ENCODE measurements at regions not wholly inside any gene's neighbourhood (a gene's known extent, or its start where the extent isn't known, plus 50 kb on each side); places are given as distances from the start of the nearest gene placed in this dataset.

DNA sequence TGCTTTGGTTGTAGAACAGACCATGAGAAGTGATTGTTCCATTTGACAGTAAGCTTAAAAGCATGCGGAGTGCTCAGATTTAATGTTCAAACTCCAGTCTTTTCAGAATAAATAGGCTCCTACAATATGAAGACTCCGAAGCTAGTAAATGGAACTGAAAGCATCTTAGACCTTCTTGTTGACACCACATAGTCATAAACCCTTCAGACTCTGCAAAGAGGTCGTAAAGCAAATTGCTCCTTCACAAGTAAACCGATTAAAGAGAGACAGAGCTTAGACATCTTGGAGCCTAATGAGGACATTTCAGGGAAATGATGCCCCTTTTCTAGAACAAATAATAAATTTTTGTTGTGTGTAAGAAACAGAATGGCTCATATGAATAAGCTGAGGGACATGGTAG lies 511.0 kb upstream of the RIOK2 start:
- Histone ChIP-seq H3K36me3 (ENCODE audit: control insufficient read depth, insufficient read depth, low read length) (no peaks in the 10 kb centered on the region), H3K4me3 (replicated peaks; ENCODE audit: low read depth, low read length) (no peak overlapping the region), H3K27me3 (replicated peaks; ENCODE audit: control insufficient read depth, insufficient read depth, low read length) (no peaks in the 10 kb centered on the region)
- no peak for DNase-seq (ENCODE audit: extremely low read depth, insufficient read length)
- TF ChIP-seq, protein P1, sequence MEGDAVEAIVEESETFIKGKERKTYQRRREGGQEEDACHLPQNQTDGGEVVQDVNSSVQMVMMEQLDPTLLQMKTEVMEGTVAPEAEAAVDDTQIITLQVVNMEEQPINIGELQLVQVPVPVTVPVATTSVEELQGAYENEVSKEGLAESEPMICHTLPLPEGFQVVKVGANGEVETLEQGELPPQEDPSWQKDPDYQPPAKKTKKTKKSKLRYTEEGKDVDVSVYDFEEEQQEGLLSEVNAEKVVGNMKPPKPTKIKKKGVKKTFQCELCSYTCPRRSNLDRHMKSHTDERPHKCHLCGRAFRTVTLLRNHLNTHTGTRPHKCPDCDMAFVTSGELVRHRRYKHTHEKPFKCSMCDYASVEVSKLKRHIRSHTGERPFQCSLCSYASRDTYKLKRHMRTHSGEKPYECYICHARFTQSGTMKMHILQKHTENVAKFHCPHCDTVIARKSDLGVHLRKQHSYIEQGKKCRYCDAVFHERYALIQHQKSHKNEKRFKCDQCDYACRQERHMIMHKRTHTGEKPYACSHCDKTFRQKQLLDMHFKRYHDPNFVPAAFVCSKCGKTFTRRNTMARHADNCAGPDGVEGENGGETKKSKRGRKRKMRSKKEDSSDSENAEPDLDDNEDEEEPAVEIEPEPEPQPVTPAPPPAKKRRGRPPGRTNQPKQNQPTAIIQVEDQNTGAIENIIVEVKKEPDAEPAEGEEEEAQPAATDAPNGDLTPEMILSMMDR (IDR thresholded peaks at IDR 0.05; ENCODE audit: insufficient read depth, low read length, poor library complexity, severe bottlenecking) = no peak

DNA sequence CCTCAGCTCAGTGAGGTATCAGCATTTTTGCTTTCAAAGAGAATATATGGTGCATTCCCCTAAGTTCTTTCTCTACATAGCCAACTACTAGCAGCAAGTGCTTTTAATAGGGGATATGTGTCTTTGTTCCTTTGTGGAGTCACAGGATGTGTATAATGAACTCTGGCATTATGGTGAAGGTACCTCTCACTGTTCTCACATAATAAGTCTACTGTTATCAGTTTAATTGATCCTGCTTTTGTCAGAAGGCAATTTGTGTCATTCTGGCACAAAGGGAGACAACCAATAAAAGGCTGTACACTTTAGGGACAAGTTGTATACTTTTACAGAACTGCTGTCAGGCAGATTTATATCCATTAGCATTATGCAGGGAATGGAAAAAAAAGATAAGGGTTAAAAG lies 531.4 kb upstream of the RIOK2 start:
- DNase-seq (ENCODE audit: extremely low read depth, insufficient read length) = no peak
- no peaks in the 10 kb centered on the region for H3K36me3 ChIP-seq (ENCODE audit: control insufficient read depth, insufficient read depth, low read length)
- H3K4me3 ChIP-seq (replicated peaks; ENCODE audit: low read depth, low read length) = no peak overlapping the region
- TF ChIP-seq, protein P1 (IDR thresholded peaks at IDR 0.05; ENCODE audit: insufficient read depth, low read length, poor library complexity, severe bottlenecking) = no peak
- H3K27me3 ChIP-seq (replicated peaks; ENCODE audit: control insufficient read depth, insufficient read depth, low read length) = no peaks in the 10 kb centered on the region

DNA sequence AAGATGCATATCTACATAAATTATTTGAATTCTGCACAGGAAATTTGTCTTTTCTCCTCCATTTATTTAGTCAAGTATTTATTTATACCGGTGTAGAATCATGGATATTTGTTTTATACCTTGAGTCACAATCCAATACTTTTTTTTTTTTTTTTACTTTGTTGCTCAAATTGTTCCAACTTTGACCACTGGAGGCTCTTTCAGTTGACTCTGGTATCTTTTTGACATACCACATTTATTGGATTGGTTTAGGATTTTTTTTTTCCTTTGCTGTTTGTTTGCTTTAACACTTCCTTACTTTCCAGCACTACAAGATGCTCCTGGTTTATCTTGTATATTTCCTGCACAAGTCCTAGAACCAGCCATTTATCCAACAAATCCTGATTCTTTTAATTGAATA lies 543.1 kb upstream of the RIOK2 start:
- no peak for DNase-seq (ENCODE audit: extremely low read depth, insufficient read length)
- Histone ChIP-seq H3K4me3 (replicated peaks; ENCODE audit: low read depth, low read length) (no peak overlapping the region), H3K27me3 (replicated peaks; ENCODE audit: control insufficient read depth, insufficient read depth, low read length) (no peaks in the 10 kb centered on the region), H3K36me3 (ENCODE audit: control insufficient read depth, insufficient read depth, low read length) (no peaks in the 10 kb centered on the region)
- TF ChIP-seq, protein P1 (IDR thresholded peaks at IDR 0.05; ENCODE audit: insufficient read depth, low read length, poor library complexity, severe bottlenecking) = no peak

DNA sequence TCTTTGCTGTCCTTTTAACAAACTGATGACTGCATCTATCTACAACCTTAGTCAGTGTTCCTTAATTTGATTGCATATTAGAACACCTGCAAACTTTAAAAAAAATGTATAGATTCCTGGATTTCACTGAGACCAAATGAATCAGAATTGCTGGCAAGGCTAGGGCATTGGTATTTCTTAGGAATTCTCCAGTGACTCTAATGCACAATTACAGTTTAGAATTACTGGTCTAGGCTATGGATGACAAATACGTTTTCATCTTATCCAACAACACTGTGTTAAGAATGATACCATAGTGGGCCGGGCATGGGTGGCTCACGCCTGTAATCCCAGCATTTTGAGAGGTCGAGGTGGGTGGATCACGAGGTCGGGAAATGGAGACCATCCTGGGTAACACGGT lies 545.9 kb upstream of the RIOK2 start:
- TF ChIP-seq, protein P1 (IDR thresholded peaks at IDR 0.05; ENCODE audit: insufficient read depth, low read length, poor library complexity, severe bottlenecking) = no peak
- DNase-seq (ENCODE audit: extremely low read depth, insufficient read length) = no peak
- Histone ChIP-seq H3K36me3 (ENCODE audit: control insufficient read depth, insufficient read depth, low read length) (no peaks in the 10 kb centered on the region), H3K27me3 (replicated peaks; ENCODE audit: control insufficient read depth, insufficient read depth, low read length) (no peaks in the 10 kb centered on the region), H3K4me3 (replicated peaks; ENCODE audit: low read depth, low read length) (no peak overlapping the region)

DNA sequence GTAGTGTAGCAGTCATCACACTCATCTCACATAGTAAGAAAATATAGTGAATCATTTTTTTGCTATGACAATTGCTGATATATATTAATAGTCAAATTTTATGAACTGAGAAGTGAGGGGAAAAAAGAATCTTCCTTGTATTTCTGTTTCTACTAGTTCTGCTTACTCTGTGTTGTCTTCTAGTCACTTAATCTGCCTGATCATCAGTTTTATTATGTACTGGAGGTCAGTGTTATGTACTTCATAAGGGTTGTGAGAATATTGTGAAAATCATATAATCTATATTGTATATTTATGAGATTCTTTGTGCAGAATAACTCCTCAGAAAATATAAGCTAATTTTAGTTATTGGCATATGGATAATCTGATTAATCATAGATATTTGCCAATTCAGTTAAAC lies 546.9 kb upstream of the RIOK2 start:
- Histone ChIP-seq H3K27me3 (replicated peaks; ENCODE audit: control insufficient read depth, insufficient read depth, low read length) (no peaks in the 10 kb centered on the region), H3K36me3 (ENCODE audit: control insufficient read depth, insufficient read depth, low read length) (no peaks in the 10 kb centered on the region), H3K4me3 (replicated peaks; ENCODE audit: low read depth, low read length) (no peak overlapping the region)
- DNase-seq (ENCODE audit: extremely low read depth, insufficient read length) = no peak
- TF ChIP-seq, protein P1 (IDR thresholded peaks at IDR 0.05; ENCODE audit: insufficient read depth, low read length, poor library complexity, severe bottlenecking) = no peak

DNA sequence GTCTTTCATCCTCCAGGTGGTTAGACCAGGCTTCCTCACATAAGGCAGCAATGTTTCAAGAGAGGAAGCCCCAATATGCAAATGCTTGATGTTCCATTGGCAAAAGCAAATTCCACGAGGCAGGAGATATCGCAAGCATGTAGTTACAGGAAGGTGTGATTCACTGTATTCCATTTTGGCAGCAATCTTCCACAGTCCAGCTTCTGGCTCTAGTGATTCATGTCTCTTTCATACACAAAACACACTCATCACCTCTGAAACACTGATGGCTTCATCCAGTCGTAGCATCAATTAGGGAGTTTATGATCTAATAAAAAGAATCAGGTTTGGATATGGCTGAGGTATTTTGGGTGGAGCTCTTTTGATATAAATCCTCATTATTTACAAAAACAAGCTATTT lies 552.2 kb upstream of the RIOK2 start:
- TF ChIP-seq, protein P1 (IDR thresholded peaks at IDR 0.05; ENCODE audit: insufficient read depth, low read length, poor library complexity, severe bottlenecking) = no peak
- no peaks in the 10 kb centered on the region for H3K36me3 ChIP-seq (ENCODE audit: control insufficient read depth, insufficient read depth, low read length)
- H3K4me3 ChIP-seq (replicated peaks; ENCODE audit: low read depth, low read length) = no peak overlapping the region
- DNase-seq (ENCODE audit: extremely low read depth, insufficient read length) = no peak
- no peaks in the 10 kb centered on the region for H3K27me3 ChIP-seq (replicated peaks; ENCODE audit: control insufficient read depth, insufficient read depth, low read length)
